ENCODE measurements at regions not wholly inside any gene's neighbourhood (a gene's known extent, or its start where the extent isn't known, plus 50 kb on each side); places are given as distances from the start of the nearest gene placed in this dataset.

DNA sequence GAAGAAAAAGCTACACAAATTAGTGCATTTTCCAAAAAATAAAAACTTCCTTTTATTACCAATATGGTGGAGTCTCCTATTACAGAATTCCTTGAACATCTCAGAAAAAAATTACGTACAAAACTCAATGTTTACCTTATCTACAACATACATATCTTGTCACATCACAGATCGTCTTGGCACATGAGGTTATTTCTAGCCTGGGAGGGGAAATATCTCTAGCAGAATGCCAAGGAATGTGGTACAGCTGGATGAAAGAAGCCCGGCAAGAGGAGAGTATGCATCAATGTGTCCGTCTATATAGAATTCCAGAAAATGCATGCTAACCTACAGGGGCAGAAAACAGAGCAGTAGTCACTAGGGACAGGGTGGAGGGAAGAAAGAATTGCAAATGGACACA, 443.8 kb downstream of the ZSWIM6 start:
- Histone ChIP-seq H3K4me1 (peaks cover 0 to 8% (median 0%) of the 10 kb centered on the region in 4 donors), H3K9me3 (no peaks in the 10 kb centered on the region), H3K27me3 (no peaks in the 10 kb centered on the region), H3K36me3 (no peaks in the 10 kb centered on the region), H3K27ac (no peak overlapping the region), H3K4me3 (no peak overlapping the region)
- no peak for ATAC-seq
- WGBS (ENCODE audit: insufficient coverage, low coverage, low lambda C conversion rate, missing lambda C conversion rate) = 81% methylated on average over 4 of the region's 4 CpGs
- intact Hi-C loops (cut with DNase I) = no loop called here
- DNase-seq = no peak
- TF ChIP-seq, protein P1, sequence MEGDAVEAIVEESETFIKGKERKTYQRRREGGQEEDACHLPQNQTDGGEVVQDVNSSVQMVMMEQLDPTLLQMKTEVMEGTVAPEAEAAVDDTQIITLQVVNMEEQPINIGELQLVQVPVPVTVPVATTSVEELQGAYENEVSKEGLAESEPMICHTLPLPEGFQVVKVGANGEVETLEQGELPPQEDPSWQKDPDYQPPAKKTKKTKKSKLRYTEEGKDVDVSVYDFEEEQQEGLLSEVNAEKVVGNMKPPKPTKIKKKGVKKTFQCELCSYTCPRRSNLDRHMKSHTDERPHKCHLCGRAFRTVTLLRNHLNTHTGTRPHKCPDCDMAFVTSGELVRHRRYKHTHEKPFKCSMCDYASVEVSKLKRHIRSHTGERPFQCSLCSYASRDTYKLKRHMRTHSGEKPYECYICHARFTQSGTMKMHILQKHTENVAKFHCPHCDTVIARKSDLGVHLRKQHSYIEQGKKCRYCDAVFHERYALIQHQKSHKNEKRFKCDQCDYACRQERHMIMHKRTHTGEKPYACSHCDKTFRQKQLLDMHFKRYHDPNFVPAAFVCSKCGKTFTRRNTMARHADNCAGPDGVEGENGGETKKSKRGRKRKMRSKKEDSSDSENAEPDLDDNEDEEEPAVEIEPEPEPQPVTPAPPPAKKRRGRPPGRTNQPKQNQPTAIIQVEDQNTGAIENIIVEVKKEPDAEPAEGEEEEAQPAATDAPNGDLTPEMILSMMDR (IDR thresholded peaks at IDR 0.05) = no peak
- no peak for TF ChIP-seq POLR2A (IDR thresholded peaks at IDR 0.05)

DNA sequence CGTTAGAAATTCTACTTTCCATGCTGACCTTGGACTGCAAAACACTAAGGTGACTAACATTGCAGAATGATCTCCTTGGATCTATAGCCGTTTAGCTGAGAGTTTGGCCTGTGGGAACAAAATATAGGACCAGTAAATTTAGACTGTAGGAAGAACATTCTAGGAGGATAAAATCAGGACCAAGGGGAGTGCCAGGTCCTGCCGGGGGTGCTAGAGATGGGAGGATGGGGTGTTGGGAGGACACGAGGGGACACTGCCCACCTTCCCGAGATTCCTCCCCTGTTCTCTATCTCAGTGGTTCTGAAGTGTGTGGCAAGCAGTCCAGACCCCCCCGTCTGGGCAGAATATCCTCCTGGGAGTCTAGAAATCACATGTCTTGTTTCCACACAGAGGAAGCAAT, 445.2 kb downstream of the ZSWIM6 start:
- Histone ChIP-seq H3K27me3 (no peaks in the 10 kb centered on the region), H3K4me3 (no peak overlapping the region), H3K27ac (no peak overlapping the region), H3K4me1 (peaks cover 0 to 8% (median 0%) of the 10 kb centered on the region in 4 donors), H3K9me3 (no peaks in the 10 kb centered on the region), H3K36me3 (no peaks in the 10 kb centered on the region)
- TF ChIP-seq POLR2A (IDR thresholded peaks at IDR 0.05) = no peak
- TF ChIP-seq, protein P1 (IDR thresholded peaks at IDR 0.05) = no peak
- intact Hi-C loops (cut with DNase I) = no loop called here
- 60% methylated on average over 4 of the region's 6 CpGs for WGBS (ENCODE audit: insufficient coverage, low coverage, low lambda C conversion rate, missing lambda C conversion rate)
- ATAC-seq = no peak
- no peak for DNase-seq

DNA sequence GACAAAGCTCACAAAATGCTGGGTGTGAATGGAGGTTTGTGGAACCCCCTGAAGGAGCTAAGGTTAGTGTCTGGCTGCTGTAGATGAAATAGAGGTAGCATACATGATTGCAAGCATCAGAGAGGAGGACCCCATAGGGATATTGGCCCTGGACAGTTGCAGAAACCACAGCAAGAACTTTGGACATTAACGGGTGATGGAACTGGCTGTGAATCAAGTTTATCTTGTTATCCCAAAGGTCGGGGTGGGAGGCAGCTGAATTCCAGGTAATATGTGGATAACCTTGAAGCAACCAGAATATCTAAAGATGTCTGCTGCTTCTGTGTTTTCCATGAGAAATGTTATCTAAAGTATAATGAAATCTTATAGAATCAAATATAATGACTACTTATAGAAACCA, 447.7 kb downstream of the ZSWIM6 start:
- Histone ChIP-seq H3K9me3 (no peaks in the 10 kb centered on the region), H3K4me1 (peaks cover 0 to 8% (median 0%) of the 10 kb centered on the region in 4 donors), H3K27me3 (no peaks in the 10 kb centered on the region), H3K36me3 (no peaks in the 10 kb centered on the region), H3K4me3 (no peak overlapping the region), H3K27ac (no peak overlapping the region)
- WGBS (ENCODE audit: insufficient coverage, low coverage, low lambda C conversion rate, missing lambda C conversion rate) = 44% methylated on average over 2 of the region's 2 CpGs
- TF ChIP-seq POLR2A (IDR thresholded peaks at IDR 0.05) = no peak
- TF ChIP-seq, protein P1 (IDR thresholded peaks at IDR 0.05) = no peak
- intact Hi-C loops (cut with DNase I) = no loop called here
- ATAC-seq = peak; percentile 55 to 88 (median 58)
- DNase-seq = no peak

DNA sequence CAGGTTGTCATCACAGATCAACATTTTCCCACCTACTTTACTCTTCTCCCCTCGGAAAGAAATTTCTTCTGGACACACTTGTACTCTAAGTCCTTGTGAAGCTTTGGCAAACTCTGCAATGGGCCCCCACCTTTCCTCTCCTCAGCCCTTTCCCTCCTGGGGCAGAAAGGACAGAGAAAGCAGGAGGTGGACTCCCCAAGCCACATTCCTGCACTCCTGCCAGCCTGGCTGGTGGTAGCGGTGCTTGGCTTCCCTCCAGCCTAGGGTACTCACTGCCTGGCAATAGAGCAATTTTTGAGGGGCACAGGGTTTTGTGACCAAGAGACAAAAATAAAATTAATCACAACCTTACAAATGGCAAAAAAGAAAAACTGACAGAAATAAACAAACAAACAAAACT, 451.4 kb downstream of the ZSWIM6 start:
- Histone ChIP-seq H3K27me3 (no peaks in the 10 kb centered on the region), H3K4me3 (no peak overlapping the region), H3K27ac (no peak overlapping the region), H3K9me3 (no peaks in the 10 kb centered on the region), H3K4me1 (peaks cover 0 to 8% (median 0%) of the 10 kb centered on the region in 4 donors), H3K36me3 (no peaks in the 10 kb centered on the region)
- DNase-seq = no peak
- 48% methylated on average over 2 of the region's 2 CpGs for WGBS (ENCODE audit: insufficient coverage, low coverage, low lambda C conversion rate, missing lambda C conversion rate)
- intact Hi-C loops (cut with DNase I) = no loop called here
- TF ChIP-seq, protein P1 (IDR thresholded peaks at IDR 0.05) = no peak
- TF ChIP-seq POLR2A (IDR thresholded peaks at IDR 0.05) = no peak
- ATAC-seq = no peak

DNA sequence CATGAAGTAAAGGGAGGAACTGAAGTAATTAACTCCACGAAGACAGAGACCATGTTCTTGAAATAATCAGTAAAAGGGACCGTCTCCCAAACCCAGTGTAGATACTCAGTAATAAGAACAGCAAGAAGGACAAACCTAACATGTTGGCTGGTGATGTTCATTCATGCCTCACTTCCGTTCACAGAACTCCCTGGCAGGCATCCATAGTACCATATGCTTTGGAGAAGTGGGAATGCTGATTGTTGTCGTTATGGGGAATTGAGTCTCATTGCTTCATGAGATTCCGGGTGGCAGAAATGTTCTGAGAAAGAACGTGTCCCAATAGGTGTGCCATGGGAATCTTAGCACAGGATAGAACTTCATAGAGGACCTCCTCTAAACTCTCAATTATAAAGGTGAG, 452.3 kb downstream of the ZSWIM6 start:
- no peaks in the 10 kb centered on the region for H3K27me3 ChIP-seq
- H3K36me3 ChIP-seq = no peaks in the 10 kb centered on the region
- H3K27ac ChIP-seq = no peak overlapping the region
- TF ChIP-seq, protein P1 (IDR thresholded peaks at IDR 0.05) = no peak
- TF ChIP-seq POLR2A (IDR thresholded peaks at IDR 0.05) = no peak
- intact Hi-C loops (cut with DNase I) = no loop called here
- DNase-seq (no peak), ATAC-seq (no peak)
- WGBS (ENCODE audit: insufficient coverage, low coverage, low lambda C conversion rate, missing lambda C conversion rate) = 71% methylated on average over 6 of the region's 6 CpGs
- no peaks in the 10 kb centered on the region for H3K9me3 ChIP-seq
- H3K4me3 ChIP-seq = no peak overlapping the region
- peaks cover 0 to 8% (median 0%) of the 10 kb centered on the region in 4 donors for H3K4me1 ChIP-seq
